IMR-90 (cell line): ENCODE measurements at regions not wholly inside any gene's neighbourhood (a gene's known extent, or its start where the extent isn't known, plus 50 kb on each side); places are given as distances from the start of the nearest gene placed in this dataset.

Source experiments
- ATAC-seq: fragments of 200-7000 bp; cut with Tn5 transposase; 2 replicates; pipeline ENCODE4 v1.9.1; 2020; ENCODE audit warnings: low read depth, mild to moderate bottlenecking, moderate library complexity
- BruUV-seq: library from RNA; stranded (reverse); fragments of 400-500 nt; replicated peaks from 2 replicates; lab custom pipeline; 2021; lab: Mats Ljungman, UMichigan
- CTCF ChIA-PET: fragments of 300-600 bp; formaldehyde crosslinking; extraction: SDS; loops from one replicate; lab custom pipeline; 2021; ENCODE audit warnings: antibody characterized with exemption; lab: Yijun Ruan, JAX
- POLR2A ChIA-PET: fragments of 300-600 bp; sonication (Branson Sonifier 250); formaldehyde crosslinking; loops from one replicate; lab custom pipeline; 2022; ENCODE audit warnings: antibody characterized with exemption; ENCODE audit not compliant: unreplicated experiment; lab: Charles Lee
- DNase-seq: peaks from one replicate; pipeline ENCODE4 v3.0.0; 2013
- H2AFZ ChIP-seq: replicated peaks from 2 replicates; pipeline ENCODE3; 2013; ENCODE audit warnings: low read length, mild to moderate bottlenecking; ENCODE audit not compliant: poor library complexity
- H2AK5ac ChIP-seq: 2 replicates; pipeline ENCODE4 v1.6.1; 2013; ENCODE audit warnings: low read depth, low read length, inconsistent platforms
- H2AK9ac ChIP-seq: replicated peaks from 2 replicates; pipeline ENCODE3; 2013; ENCODE audit warnings: mild to moderate bottlenecking, low read depth, low read length, moderate library complexity; ENCODE audit not compliant: poor library complexity
- H2BK120ac ChIP-seq: 2 replicates; pipeline ENCODE4 v1.6.1; 2013; ENCODE audit warnings: low read depth, low read length, inconsistent platforms
- H2BK15ac ChIP-seq: 3 replicates; pipeline ENCODE4 v1.6.1; 2013; ENCODE audit warnings: low read depth, low read length, inconsistent platforms
- H2BK20ac ChIP-seq: 2 replicates; pipeline ENCODE4 v1.6.1; 2013; ENCODE audit warnings: low read depth, mild to moderate bottlenecking, inconsistent platforms, low read length, moderate library complexity
- H2BK5ac ChIP-seq: 2 replicates; pipeline ENCODE4 v1.6.1; 2013; ENCODE audit warnings: mild to moderate bottlenecking, low read depth, low read length, inconsistent platforms; ENCODE audit not compliant: poor library complexity, severe bottlenecking
- H3K14ac ChIP-seq: replicated peaks from 2 replicates; pipeline ENCODE4 v1.6.1; 2013; ENCODE audit warnings: low read depth, low read length, inconsistent platforms
- H3K18ac ChIP-seq: 2 replicates; pipeline ENCODE4 v1.6.1; 2013; ENCODE audit warnings: low read depth, low read length, control low read depth
- H3K23ac ChIP-seq: 2 replicates; pipeline ENCODE4 v1.6.1; 2013; ENCODE audit warnings: low read depth, low read length, inconsistent platforms
- H3K27ac ChIP-seq: 2 replicates; pipeline ENCODE4 v1.5.1; 2013; ENCODE audit warnings: mild to moderate bottlenecking, control low read depth, low read length; ENCODE audit not compliant: insufficient read depth
- H3K27me3 ChIP-seq: 2 replicates; pipeline ENCODE4 v1.6.1; 2013; ENCODE audit warnings: low read length; ENCODE audit not compliant: control insufficient read depth, insufficient read depth
- H3K36me3 ChIP-seq: 2 replicates; pipeline ENCODE4 v1.6.1; 2013; ENCODE audit warnings: low read length, mixed read lengths; ENCODE audit not compliant: control insufficient read depth, insufficient read depth
- H3K4ac ChIP-seq: 2 replicates; pipeline ENCODE4 v1.6.1; 2013; ENCODE audit warnings: low read depth, low read length, inconsistent platforms
- H3K4me1 ChIP-seq: 2 replicates; pipeline ENCODE4 v1.6.1; 2013; ENCODE audit warnings: low read length, mixed read lengths; ENCODE audit not compliant: control insufficient read depth, insufficient read depth
- H3K4me2 ChIP-seq: 2 replicates; pipeline ENCODE4 v1.6.1; 2013; ENCODE audit warnings: low read depth, mild to moderate bottlenecking, control low read depth, low read length, moderate library complexity
- H3K4me3 ChIP-seq: 2 replicates; pipeline ENCODE4 v1.5.1; 2013; ENCODE audit warnings: low read depth, mild to moderate bottlenecking, control low read depth, low read length, moderate library complexity; ENCODE audit not compliant: insufficient read depth
- H3K56ac ChIP-seq: 2 replicates; pipeline ENCODE4 v1.6.1; 2013; ENCODE audit warnings: low read length, inconsistent platforms; ENCODE audit not compliant: insufficient read depth; ENCODE audit errors: extremely low read depth
- H3K79me1 ChIP-seq, 2 experiments: 2 replicates each; pipeline ENCODE4 v1.6.1; 2013; ENCODE audit warnings: low read length in 2 of 2, inconsistent platforms in 1 of 2, low read depth in 1 of 2
- H3K9ac ChIP-seq: 2 replicates; pipeline ENCODE4 v1.6.1; 2013; ENCODE audit warnings: low read depth, low read length, control low read depth
- H3K9me1 ChIP-seq: 2 replicates; pipeline ENCODE4 v1.6.1; 2013; ENCODE audit warnings: low read length, inconsistent platforms; ENCODE audit not compliant: insufficient read depth
- H3K9me3 ChIP-seq: 2 replicates; pipeline ENCODE4 v1.6.1; 2013; ENCODE audit warnings: low read length; ENCODE audit not compliant: control insufficient read depth, insufficient read depth
- H4K20me1 ChIP-seq: 2 replicates; pipeline ENCODE4 v1.6.1; 2013; ENCODE audit warnings: low read length, inconsistent platforms; ENCODE audit not compliant: insufficient read depth
- H4K5ac ChIP-seq: 2 replicates; pipeline ENCODE4 v1.6.1; 2013; ENCODE audit warnings: mild to moderate bottlenecking, low read depth, low read length, control low read depth
- H4K8ac ChIP-seq, 2 experiments: 2 replicates each; pipeline ENCODE4 v1.6.1; 2013; ENCODE audit warnings: low read depth in 2 of 2, low read length in 2 of 2, control low read depth in 1 of 2, inconsistent platforms in 1 of 2
- H4K91ac ChIP-seq: 2 replicates; pipeline ENCODE4 v1.6.1; 2013; ENCODE audit warnings: low read depth, low read length, inconsistent platforms; ENCODE audit not compliant: insufficient read depth
- CHD1 ChIP-seq: IDR thresholded peaks from 2 replicates; pipeline ENCODE4 v1.6.1; 2012; ENCODE audit warnings: low read depth, low read length, improper control_type of control experiment
- FOS ChIP-seq: fragments of 150-350 bp; IDR thresholded peaks from 2 replicates; pipeline ENCODE4 v1.6.1; 2016; ENCODE audit warnings: low read depth, low read length
- MAFK ChIP-seq: IDR thresholded peaks from 2 replicates; pipeline ENCODE4 v1.6.1; 2012; ENCODE audit warnings: low read depth, low read length, improper control_type of control experiment
- NFE2L2 ChIP-seq: fragments of 150-350 bp; IDR thresholded peaks from 2 replicates; pipeline ENCODE4 v1.6.1; 2016; ENCODE audit warnings: low read depth, mild to moderate bottlenecking, low read length
- POLR2A ChIP-seq: IDR thresholded peaks from 2 replicates; pipeline ENCODE4 v1.6.1; 2012; ENCODE audit warnings: mild to moderate bottlenecking, low read depth, low read length
- RAD21 ChIP-seq: IDR thresholded peaks from 2 replicates; pipeline ENCODE4 v1.6.1; 2012; ENCODE audit warnings: low read length, improper control_type of control experiment
- RCOR1 ChIP-seq: IDR thresholded peaks from 2 replicates; pipeline ENCODE4 v1.6.1; 2012; ENCODE audit warnings: mild to moderate bottlenecking, low read length, improper control_type of control experiment; ENCODE audit not compliant: insufficient replicate concordance
- RFX5 ChIP-seq: IDR thresholded peaks from 2 replicates; pipeline ENCODE4 v1.8.0; 2012; ENCODE audit warnings: low read depth, mild to moderate bottlenecking, low read length, moderate library complexity
- USF2 ChIP-seq: fragments of 150-350 bp; IDR thresholded peaks from 2 replicates; pipeline ENCODE4 v1.6.1; 2017; ENCODE audit warnings: mild to moderate bottlenecking, antibody characterized with exemption, low read length, low read depth
- WGBS, 2 experiments: methylation state at CpG; one replicate each; pipeline versions ENCODE4 v1.1.5 to v1.1.7; 2013; ENCODE audit warnings: missing lambda C conversion rate in 2 of 2; ENCODE audit not compliant: insufficient read length in 1 of 2; ENCODE audit errors: extremely low coverage in 2 of 2; 5-methylcytosine and 5-hydroxymethylcytosine counted together
- dilution Hi-C: fragments of 300-500 bp; cut with HindIII; formaldehyde crosslinking; loops from one replicate; pipeline ENCODE4 v1.14.3; 2018; ENCODE audit warnings: low sequenced_read_pairs; ENCODE audit not compliant: unreplicated experiment
- in situ Hi-C: fragments of 300-500 bp; cut with MboI; formaldehyde crosslinking; loops from 3 replicates; pipeline ENCODE4 v1.14.3; 2019; ENCODE audit warnings: low sequenced_read_pairs, inconsistent platforms, mixed read lengths
- intact Hi-C: fragments of 100-400 bp; cut with micrococcal nuclease; formaldehyde crosslinking; loops from 2 replicates; pipeline ENCODE4 v1.10.0; 2022

- H4K8ac ChIP-seq: no peak overlapping the region
- H3K4me3 ChIP-seq: no peak overlapping the region
- no peak overlapping the region for H3K23ac ChIP-seq
- in situ Hi-C loops (no loop called here), dilution Hi-C loops (no loop called here), intact Hi-C loops (no loop called here)
- H3K56ac ChIP-seq: no peak overlapping the region
- no peak overlapping the region for H2BK5ac ChIP-seq
- no peak overlapping the region for H2AFZ ChIP-seq
- no peak overlapping the region for H3K9ac ChIP-seq
- H3K9me3 ChIP-seq: no peaks in the 10 kb centered on the region
- ChIA-PET CTCF (interaction anchor here (0.6 kb wide), 1 partner anchor 22 kb away, joined by 5 read pairs; no protein-coding TSS in a partner anchor), POLR2A (no interaction called here)
- no peak overlapping the region for H2BK20ac ChIP-seq
- H3K9me1 ChIP-seq: no peaks in the 10 kb centered on the region
- no peak overlapping the region for H3K4ac ChIP-seq
- no peak overlapping the region for H2AK9ac ChIP-seq
- no peak overlapping the region for H3K18ac ChIP-seq
- H3K27ac ChIP-seq: no peak overlapping the region
- no peak for ATAC-seq
- H2BK15ac ChIP-seq: no peak overlapping the region
- no peaks in the 10 kb centered on the region for H3K79me1 ChIP-seq
- H4K5ac ChIP-seq: no peak overlapping the region
- BruUV-seq: no TSS peak
- no peaks in the 10 kb centered on the region for H3K4me1 ChIP-seq
- H4K20me1 ChIP-seq: no peaks in the 10 kb centered on the region
- no peaks in the 10 kb centered on the region for H3K36me3 ChIP-seq
- H3K4me2 ChIP-seq: no peak overlapping the region
- H4K91ac ChIP-seq: no peak overlapping the region
- no peak for DNase-seq
- WGBS, 2 experiments: 20% methylated on average over 1 of the region's 9 CpGs; no CpG with 5 or more reads in 1 of the 2 experiments
- no peaks in the 10 kb centered on the region for H3K27me3 ChIP-seq
- TF ChIP-seq RFX5 (no peak), USF2 (no peak), RCOR1 (no peak), POLR2A (no peak), MAFK (no peak), NFE2L2 (no peak), CHD1 (no peak), RAD21 (no peak), FOS (no peak)
- no peak overlapping the region for H2AK5ac ChIP-seq
- no peak overlapping the region for H3K14ac ChIP-seq
- no peak overlapping the region for H2BK120ac ChIP-seq
Observed at GRCh38 chr3:176505878-176506621, 691.2 kb downstream of the TBL1XR1 start.
